ENCODE measurements at regions not wholly inside any gene's neighbourhood (a gene's known extent, or its start where the extent isn't known, plus 50 kb on each side); places are given as distances from the start of the nearest gene placed in this dataset.

GRCh38 chr5:57764479-57765089 is 282.0 kb upstream of the ACTBL2 start:
- intact Hi-C loops (cut with micrococcal nuclease; ENCODE audit: unreplicated experiment) (no loop called here), in situ Hi-C loops (cut with HindIII; ENCODE audit: low pct_unique_long_range_greater_than_20kb, low sequenced_read_pairs) (no loop called here)
- H3K27ac ChIP-seq (ENCODE audit: low read length): no peak overlapping the region
- H3K9me3 ChIP-seq (ENCODE audit: control insufficient read depth, insufficient read depth, low read depth, low read length): peaks cover 6% of the 10 kb centered on the region; the same call in 1 of the 2 replicates
- ChIA-PET POLR2A (no interaction called here), CTCF (no interaction called here)
- H3K27me3 ChIP-seq (ENCODE audit: control insufficient read depth, insufficient read depth, low read length): no peaks in the 10 kb centered on the region
- ATAC-seq (no peak), DNase-seq (ENCODE audit: low read depth, low spot score) (no peak)
- no peak overlapping the region for H3K4me3 ChIP-seq (ENCODE audit: low read depth in 2 of 2, low read length in 2 of 2)
- no peaks in the 10 kb centered on the region for H3K36me3 ChIP-seq (ENCODE audit: control insufficient read depth, insufficient read depth, low read length)
- no peak for TF ChIP-seq SIN3A (IDR thresholded peaks at IDR 0.05; ENCODE audit: borderline replicate concordance, insufficient read depth, low read depth, low read length)
- TF ChIP-seq TCF7L2 (IDR thresholded peaks at IDR 0.05; ENCODE audit: low read depth, low read length): no peak
- no peak for TF ChIP-seq POLR2AphosphoS5 (IDR thresholded peaks at IDR 0.05; ENCODE audit: low read depth, low read length)
- TF ChIP-seq REST (IDR thresholded peaks at IDR 0.05; ENCODE audit: insufficient read depth in 1 of 2, low read depth in 2 of 2, low read length in 1 of 2): no peak
- TF ChIP-seq, protein P1, sequence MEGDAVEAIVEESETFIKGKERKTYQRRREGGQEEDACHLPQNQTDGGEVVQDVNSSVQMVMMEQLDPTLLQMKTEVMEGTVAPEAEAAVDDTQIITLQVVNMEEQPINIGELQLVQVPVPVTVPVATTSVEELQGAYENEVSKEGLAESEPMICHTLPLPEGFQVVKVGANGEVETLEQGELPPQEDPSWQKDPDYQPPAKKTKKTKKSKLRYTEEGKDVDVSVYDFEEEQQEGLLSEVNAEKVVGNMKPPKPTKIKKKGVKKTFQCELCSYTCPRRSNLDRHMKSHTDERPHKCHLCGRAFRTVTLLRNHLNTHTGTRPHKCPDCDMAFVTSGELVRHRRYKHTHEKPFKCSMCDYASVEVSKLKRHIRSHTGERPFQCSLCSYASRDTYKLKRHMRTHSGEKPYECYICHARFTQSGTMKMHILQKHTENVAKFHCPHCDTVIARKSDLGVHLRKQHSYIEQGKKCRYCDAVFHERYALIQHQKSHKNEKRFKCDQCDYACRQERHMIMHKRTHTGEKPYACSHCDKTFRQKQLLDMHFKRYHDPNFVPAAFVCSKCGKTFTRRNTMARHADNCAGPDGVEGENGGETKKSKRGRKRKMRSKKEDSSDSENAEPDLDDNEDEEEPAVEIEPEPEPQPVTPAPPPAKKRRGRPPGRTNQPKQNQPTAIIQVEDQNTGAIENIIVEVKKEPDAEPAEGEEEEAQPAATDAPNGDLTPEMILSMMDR (IDR thresholded peaks at IDR 0.05): no peak
- BruUV-seq (replicated peaks): no TSS peak
- H3K4me1 ChIP-seq (ENCODE audit: control insufficient read depth, insufficient read depth, low read length): no peaks in the 10 kb centered on the region

GRCh38 chr5:57761513-57761912 is 278.9 kb upstream of the ACTBL2 start:
- in situ Hi-C loops (cut with HindIII; ENCODE audit: low pct_unique_long_range_greater_than_20kb, low sequenced_read_pairs): no loop called here
- BruUV-seq (replicated peaks): no TSS peak
- no peaks in the 10 kb centered on the region for H3K27me3 ChIP-seq (ENCODE audit: control insufficient read depth, insufficient read depth, low read length)
- no peak for TF ChIP-seq SIN3A (IDR thresholded peaks at IDR 0.05; ENCODE audit: borderline replicate concordance, insufficient read depth, low read depth, low read length)
- TF ChIP-seq POLR2AphosphoS5 (IDR thresholded peaks at IDR 0.05; ENCODE audit: low read depth, low read length): no peak
- TF ChIP-seq, protein P1 (IDR thresholded peaks at IDR 0.05): no peak
- TF ChIP-seq REST (IDR thresholded peaks at IDR 0.05; ENCODE audit: insufficient read depth in 1 of 2, low read depth in 2 of 2, low read length in 1 of 2): no peak
- no peak for TF ChIP-seq TCF7L2 (IDR thresholded peaks at IDR 0.05; ENCODE audit: low read depth, low read length)
- H3K36me3 ChIP-seq (ENCODE audit: control insufficient read depth, insufficient read depth, low read length): no peaks in the 10 kb centered on the region
- peaks cover 6% of the 10 kb centered on the region; the same call in 1 of the 2 replicates for H3K9me3 ChIP-seq (ENCODE audit: control insufficient read depth, insufficient read depth, low read depth, low read length)
- no peak for DNase-seq (ENCODE audit: low read depth, low spot score)
- POLR2A ChIA-PET: no interaction called here
- intact Hi-C loops (cut with micrococcal nuclease; ENCODE audit: unreplicated experiment): no loop called here
- ATAC-seq: no peak
- CTCF ChIA-PET: no interaction called here
- H3K4me1 ChIP-seq (ENCODE audit: control insufficient read depth, insufficient read depth, low read length): no peaks in the 10 kb centered on the region
- H3K27ac ChIP-seq (ENCODE audit: low read length): no peak overlapping the region
- no peak overlapping the region for H3K4me3 ChIP-seq (ENCODE audit: low read depth in 2 of 2, low read length in 2 of 2)

Measured in Panc1 (cell line).